ENCODE measurements at regions not wholly inside any gene's neighbourhood (a gene's known extent, or its start where the extent isn't known, plus 50 kb on each side); places are given as distances from the start of the nearest gene placed in this dataset.
"Not testable (repeated sequence)": the region's sequence is repeated elsewhere in the genome, so short reads cannot be mapped to it uniquely, and the experiment has no call there.

DNA sequence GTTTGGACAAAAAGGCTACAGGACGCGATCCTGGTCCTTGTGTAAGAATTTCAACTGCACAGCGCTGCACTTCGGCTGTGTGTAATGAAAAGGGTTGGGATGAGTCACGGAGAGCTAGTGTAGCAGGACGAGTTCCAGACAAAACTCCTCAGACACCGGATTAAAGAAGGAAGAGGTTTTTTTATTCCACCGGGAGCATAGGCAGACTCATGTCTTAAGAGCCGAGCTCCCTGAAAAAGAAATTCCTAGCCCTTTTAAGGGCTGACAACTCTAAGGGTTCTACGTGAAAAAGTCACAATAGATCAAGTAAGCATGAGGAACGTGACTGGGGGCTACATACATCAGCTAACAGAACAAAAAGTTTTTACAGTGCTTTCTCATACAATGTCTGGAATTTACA lies 54.8 kb upstream of the FAM90A1 start:
- not testable (repeated sequence) for DNase-seq

DNA sequence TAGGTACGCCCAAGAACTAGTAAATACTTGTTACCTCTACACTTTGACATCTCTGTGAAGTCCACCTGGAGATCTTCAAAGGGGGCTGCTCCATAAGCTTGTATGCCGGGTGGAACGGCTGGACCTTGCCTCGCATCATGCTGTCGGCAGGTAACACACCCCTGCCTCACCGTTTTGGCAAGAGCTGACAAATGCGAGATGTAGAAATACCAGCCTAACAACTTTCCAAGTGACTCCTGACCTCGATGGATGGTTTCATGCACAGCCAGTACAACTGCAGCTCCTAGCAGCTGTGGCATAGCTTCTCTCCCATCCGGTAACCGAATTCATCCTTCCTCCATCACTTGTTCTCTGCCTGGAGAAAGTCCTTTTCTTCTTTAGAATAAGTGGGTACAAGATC lies 58.3 kb upstream of the FAM90A1 start:
- DNase-seq, result not testable (repeated sequence)

DNA sequence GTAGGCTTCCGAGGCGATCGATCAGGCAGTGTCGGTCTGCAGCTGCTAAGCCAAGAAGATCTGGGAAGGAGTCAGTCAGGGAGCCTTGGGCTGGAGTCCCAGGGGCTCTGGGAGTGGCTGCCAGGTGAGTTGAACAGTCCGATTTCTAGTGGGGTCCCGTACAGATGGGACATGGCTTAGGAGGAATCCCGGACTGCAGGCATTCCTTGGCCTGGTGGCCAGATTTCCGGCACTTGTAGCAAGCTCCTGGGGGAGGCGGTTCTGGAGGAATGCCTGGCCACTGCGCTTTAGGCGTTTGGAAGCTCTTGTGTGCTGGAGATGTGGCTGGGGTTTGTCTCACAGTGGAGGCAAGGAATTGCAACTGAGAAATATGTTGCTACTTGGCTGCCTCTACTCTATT lies 64.3 kb upstream of the FAM90A1 start:
- not testable (repeated sequence) for DNase-seq

DNA sequence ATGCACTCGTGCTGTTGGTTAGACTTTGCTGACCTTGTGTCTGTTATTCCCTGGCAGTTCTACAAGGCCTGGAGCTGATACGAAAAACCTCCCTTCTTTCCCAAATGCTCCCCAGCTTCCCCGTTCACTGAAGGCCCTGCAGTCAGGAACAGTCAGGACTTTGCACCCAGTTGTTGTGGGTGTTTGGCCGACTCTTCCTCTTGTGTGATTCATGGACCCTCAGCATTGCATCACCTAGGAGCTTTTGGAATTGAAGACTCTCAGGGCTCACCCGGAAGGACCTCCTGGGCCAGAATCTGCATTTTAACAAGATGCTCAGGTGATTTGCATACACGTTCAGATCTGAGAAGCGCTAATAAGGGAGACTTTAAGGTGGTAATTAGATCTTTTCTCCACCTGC lies 67.2 kb upstream of the FAM90A1 start:
- DNase-seq, result not testable (repeated sequence)

DNA sequence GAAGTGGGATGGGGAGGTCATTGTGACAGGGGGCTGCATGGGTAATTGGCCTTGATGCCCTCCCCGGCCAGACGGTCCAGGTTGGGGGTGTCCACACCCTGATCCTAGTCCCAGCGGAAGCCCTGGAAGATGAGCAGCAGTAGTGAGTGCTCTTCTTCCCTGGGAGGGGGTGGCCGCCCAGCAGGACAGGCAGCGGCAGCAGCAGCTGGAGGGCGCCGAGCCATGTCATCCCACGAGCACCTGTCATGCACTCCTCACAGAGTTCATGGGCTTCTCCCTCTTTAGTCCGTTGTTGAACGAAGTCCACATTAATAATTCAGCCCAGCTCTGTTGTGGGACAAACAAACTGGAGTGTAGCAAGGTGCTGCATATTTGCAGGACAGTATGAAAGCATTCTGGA lies 81.2 kb upstream of the FAM90A1 start:
- DNase-seq, result not testable (repeated sequence)

DNA sequence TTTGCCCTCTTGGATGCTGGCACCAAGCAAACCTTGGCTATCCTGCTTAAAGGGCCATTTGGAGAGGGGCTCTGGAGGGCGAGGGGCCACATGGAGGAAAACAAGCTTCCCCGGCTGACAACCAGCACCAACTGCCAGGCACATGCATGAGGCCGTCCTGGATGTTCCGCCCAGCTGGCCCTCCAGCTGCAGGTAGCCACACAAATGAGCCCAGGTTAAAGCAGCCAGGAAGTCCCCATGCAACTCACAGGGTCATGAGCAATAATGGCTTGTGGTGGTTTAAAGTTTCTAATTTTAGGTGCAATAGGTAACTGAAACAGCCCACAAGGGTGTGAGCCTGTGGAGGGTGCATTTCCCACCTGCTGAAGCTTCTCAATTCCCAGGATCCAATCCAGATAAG lies 88.6 kb upstream of the FAM90A1 start:
- not testable (repeated sequence) for DNase-seq

DNA sequence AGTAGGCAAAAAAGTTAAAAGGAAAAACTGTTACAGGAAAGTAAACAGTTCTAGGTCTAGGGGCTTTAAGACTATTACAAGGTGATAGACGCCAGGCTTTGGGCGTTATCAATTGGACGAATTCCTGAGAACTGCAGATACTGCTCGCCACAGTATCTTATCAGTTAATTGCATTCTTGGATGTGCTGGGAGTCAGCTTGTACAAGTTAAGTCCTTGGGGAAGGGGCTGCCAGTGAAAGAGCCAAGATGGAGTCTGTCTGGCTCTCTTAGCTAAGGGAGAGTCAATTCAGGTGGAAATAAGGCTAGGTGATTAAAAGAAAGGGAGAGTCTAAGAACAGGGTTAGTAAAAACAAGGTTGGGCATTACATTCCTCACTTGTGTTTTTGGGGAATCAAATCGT lies 90.3 kb upstream of the FAM90A1 start:
- DNase-seq, result not testable (repeated sequence)

DNA sequence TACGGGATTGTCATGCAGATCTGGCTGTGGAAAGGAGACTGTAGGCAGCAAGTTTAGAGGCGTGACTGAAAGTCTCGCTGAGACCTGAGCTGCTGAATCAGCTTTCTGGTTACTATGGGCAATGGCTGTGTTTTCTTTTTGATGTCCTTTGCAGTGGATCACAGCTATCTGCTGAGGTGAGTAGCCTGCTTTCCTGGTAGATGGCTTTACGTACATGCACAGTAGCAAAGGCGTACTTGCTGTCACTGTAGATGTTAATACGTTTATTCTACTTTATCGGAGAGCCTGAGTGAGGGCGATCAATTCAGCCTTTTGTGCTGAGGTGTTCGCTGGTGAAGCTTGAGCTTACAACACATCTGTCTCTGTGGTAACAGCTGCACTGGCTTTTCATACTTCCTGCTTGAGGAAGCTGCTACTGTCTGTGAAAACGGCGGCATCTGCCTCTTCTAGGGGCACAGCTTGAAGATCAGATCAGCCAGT lies 92.9 kb upstream of the FAM90A1 start:
- DNase-seq, result not testable (repeated sequence)

DNA sequence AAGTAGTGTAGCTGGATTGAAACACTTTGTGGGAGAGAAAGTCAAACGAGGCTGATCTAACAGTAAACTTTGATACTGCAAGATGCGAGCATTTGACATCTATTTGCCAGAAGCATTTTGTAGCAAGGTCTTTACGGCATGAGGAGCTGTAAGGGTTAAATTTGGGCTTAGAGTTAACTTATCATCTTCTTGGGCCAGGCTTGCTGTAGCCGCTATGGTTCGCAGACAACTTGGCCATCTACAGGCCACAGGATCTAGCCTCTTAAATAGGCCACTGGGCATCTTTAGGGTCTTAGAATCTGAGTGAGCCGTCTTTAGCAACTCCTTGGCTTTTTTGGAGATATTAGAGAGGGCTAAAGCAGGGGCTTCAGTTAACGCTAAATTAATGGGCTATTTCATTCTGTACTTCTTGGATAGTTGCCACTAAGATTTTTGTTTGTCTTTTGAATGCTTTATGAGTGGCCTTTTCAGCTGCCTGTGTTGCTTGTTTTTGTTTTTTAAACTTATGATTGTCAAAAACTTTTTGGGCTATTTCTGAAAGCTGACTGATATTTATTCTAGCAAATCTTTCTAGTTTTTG lies 93.5 kb upstream of the FAM90A1 start:
- not testable (repeated sequence) for DNase-seq

DNA sequence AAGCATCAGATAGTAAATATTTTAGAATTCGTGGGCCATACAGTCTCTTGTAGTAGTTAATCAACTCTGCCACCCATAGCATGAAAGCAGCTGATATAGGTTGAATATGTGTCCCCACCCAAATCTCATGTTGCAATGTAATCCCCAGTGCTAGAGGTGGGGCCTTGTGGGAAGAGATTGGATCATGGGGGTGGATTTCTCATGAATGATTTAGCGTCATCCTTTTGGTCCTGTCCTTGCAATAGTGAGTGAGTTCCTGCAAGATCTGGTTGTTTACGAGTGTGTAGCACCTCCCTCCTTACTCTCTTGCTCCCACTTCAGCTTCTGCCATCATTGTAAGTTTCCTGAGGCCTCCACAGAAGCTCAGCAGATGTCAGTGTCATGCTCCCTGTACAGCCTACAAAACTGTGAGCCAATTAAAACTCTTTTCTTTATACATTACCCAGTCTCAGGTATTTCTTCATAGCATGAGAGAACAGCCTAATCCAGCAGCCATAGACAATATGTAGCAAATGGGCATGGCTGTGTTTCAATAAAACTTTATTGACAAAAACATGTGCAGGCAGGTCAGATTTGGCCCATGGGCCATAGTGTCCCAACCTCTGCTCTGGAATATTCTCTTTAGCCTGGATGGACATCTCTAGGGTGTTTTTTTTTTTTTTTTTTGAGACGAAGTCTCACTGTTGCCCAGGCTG lies 97.9 kb upstream of the FAM90A1 start:
- not testable (repeated sequence) for DNase-seq

DNA sequence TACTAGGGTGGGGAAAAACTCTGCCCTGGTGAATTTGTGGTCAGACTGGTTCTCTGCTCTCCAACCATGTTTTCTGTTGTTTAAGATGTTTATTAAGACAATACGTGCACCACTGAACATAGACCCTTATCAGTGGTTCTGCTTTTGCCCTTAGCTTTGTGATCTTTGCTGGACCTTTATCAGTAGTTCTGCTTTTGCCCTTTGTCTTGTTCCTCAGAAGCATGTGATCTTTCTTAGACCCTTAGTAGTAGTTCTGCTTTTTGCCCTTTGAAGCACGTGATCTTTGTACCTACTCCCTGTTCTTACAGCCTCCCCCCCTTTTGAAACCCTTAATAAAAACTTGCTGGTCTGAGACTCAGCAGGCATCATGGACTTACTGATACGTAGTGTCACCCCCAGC lies 101.4 kb upstream of the FAM90A1 start:
- not testable (repeated sequence) for DNase-seq

DNA sequence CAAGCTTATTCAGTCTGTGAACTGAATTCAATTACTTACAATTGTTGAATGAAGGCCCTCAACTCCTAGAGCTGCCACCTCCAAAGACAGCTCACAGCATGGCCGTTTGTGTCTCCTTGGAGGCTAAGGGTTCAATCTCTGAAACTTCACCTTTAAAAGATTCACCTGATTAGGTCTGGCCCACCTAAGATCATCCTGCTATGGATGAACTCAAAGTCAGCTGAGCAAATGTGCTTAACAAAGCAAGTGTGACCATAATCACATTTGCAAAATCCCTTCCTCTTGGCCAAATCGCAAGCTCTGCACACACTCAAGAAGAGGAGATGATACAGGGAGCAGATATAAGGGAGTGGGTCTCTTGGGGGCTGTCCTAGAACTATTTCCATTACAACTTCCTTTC lies 105.0 kb upstream of the FAM90A1 start:
- not testable (repeated sequence) for DNase-seq

DNA sequence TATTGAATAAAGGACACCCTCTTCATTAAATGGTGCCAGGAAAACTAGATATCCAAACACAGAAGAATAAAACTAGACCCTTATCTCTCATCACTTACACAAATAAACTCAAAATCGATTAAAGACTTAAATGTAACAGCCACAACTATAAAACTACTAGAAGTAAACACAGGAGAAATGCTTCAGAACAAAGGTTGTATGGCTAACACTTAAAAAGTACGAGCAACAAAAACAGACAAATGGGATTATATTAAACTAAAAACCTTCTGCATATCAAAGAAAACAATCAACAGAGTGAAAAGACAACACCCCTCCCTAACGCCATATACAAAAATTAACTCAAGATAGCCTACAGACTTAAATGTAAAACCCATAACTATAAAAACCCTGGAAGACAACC lies 104.7 kb upstream of the CLEC6A start:
- DNase-seq, result not testable (repeated sequence)

DNA sequence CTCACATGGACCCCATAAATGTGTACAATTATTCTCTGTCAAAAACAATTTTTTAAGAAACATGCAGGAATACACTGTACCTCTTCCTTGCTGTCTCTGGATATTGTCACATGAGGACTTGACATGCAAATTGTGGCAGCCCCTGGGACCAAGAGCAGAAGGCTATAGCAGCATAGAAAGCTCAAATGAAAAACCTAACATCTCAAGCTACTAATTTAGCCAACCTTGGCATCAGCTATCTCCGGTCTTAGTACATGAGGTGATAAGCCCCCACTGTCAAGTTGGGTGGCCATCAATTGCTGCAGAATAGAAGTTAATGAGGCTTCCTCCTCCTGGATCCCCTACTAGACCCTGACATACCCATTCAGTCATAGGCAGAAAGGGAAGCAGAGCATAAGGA lies 101.0 kb upstream of the CLEC6A start:
- DNase-seq, result not testable (repeated sequence)

DNA sequence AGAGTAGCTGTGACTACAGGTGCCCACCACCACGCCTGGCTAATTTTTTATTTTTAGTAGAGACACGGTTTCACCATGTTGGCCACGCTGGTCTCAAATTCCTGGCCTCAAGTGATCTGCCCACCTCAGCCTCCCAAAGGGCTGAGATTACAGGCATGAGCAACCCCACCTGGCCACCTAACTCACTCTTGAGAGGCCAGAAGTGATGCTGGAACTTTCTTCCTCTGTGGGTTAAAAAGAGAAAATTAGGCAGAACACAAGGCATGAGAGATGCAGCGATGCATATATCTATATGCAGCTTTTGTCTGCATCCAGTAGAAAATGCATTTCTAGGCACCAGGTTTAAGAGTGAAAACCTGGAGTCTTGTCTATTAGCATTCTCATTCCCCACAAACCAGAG lies 100.2 kb upstream of the CLEC6A start:
- DNase-seq, result not testable (repeated sequence)

DNA sequence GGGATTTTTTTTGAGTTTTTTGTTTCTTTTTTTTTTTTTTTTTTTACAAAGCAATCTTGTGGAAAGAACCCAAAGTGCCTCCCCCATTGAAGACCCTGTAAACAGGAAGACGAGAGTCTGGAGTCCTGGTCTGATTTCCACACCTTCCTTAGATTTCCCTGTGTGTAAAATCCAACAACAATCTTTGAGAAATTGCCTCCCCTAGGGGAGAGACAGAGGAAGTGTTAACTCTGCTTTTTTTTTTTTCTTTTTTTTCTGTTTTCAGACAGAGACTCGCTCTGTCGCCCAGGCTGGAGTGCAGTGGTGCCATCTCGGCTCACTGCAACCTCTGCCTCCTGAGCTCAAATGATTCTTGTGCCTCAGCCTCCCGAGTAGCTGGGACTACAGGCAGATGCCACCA lies 82.0 kb upstream of the CLEC6A start:
- DNase-seq, result not testable (repeated sequence)

DNA sequence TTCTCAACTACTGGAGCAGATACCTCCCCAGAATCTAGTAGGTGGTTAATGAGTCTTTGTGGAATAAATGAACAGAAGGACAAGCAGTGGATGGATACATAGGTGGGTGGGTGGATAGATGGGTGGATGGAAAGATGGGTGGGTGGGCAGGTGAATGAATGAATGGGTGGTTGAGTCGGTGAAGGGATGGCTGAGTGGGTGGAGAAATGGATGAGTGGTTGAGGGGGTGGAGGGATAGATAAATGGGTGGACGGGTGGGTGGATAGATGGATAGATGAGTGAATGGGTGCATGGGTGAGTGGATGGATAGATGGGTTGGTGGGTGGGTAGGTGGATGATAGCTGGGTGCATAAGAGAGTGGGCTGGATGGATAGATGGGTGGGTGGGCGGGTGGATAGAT lies 80.6 kb upstream of the CLEC6A start:
- not testable (repeated sequence) for DNase-seq

DNA sequence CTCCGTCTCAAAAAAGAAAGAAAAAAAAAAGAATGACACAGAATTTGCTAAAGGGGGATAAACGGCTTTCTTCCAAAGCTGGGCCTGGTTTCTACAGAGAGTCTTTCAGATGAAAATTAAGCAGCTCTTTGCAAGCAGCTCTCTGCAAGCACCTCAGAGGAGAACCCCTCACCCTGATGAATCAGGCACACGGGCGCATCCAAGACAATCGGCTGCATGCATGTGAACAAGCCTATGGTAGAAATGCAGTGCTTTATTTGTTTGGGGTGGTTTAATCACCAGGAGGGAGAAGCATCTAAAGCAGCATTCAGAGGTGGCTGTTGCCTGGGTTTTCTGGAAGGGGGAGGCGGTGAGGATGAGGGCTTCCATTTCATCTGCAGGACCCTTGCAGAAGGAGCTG lies 78.0 kb upstream of the CLEC6A start:
- DNase-seq, result not testable (repeated sequence)

DNA sequence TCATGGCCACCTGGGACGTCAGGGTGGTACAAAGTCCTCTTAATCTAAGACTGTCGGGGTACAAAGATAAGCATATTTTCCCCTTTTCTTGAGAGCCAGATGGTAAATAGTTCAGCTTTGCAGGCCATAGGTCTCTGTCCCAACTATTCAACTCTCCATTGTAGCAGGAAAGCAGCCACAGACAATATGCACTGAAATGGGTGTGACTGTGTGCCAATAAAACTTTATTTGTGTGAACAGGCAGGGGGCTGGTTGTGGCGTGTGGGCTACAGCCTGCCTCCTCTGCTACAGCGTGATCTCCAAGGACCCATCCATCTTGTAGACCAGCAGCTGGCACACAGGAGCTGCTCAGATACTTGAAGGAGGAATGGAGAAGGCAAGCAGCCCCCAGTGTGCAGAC lies 73.2 kb upstream of the CLEC6A start:
- not testable (repeated sequence) for DNase-seq

DNA sequence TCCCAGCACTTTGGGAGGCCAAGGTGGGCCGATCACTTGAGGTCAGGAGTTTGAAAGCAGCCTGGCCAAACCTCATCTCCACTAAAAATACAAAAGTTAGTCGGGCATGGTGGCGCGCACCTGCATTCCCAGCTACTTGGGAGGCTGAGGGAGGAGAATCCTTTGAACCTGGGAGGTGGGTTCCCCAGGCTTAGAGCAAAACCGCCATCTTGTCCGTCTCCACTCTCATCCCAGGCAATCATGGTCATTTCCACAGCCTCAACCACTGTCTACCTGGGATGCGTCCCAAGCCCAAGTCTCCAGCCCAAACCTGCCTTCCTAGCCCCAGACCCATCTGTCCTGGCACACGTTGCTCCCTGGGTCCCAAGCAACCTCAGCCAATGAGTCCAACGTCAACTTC lies 71.1 kb upstream of the CLEC6A start:
- DNase-seq, result not testable (repeated sequence)

DNA sequence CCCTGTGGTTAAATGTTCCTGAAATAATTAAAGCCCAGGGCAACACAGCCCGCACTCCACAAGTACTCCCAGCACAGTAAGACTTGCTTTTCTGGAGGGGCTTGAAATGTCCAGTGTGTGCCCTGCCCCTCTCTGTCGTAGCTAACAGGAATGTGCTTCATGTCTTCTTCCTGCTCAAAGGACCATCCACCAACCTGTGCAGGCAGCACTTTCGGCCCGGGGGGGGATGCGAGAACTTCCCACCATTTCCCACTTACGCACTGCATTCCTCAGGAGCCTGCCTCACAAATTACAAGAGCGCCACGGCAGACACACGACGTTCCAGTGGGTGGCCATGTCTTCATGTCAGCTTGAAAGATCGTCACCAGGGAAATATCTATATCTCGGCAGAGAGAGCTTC lies 70.3 kb upstream of the CLEC6A start:
- not testable (repeated sequence) for DNase-seq

DNA sequence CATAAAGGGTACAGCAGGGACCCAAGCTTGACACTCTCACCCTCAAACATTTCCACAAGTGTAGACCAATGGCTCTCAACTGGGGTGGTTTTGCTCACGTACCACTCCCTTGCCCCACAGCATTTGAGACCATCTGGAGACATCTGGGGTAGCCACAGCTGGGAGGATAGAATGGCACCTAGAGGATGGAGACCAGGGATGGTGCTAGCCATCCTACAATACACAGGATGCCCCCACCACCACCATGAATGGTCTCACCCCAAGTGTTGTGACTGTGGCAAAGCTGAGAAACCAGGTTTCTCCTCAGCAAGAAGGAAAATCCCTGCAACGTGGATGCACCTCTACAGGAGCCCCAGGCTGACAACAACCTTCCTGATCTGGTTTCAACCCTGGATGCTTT lies 69.1 kb upstream of the CLEC6A start:
- DNase-seq, result not testable (repeated sequence)

DNA sequence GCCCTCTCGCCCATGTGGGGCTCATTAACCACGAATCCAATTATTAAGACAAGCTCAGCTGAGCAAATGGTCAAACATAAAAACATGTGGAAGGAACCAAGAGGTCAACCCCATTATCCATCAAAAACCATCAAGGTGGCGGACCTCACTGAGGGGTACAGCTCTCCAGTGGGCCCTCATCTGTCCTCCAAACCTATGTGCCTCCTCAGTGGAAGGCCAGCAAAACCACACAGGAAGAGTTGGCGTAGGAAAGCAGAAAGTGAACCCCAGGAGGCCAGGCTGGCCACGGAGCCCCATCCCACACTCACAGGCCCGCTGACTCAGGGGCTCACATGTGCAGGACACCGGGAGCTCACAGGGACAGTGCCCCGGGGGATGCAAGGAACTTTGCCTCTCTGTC lies 66.5 kb upstream of the CLEC6A start:
- DNase-seq, result not testable (repeated sequence)

DNA sequence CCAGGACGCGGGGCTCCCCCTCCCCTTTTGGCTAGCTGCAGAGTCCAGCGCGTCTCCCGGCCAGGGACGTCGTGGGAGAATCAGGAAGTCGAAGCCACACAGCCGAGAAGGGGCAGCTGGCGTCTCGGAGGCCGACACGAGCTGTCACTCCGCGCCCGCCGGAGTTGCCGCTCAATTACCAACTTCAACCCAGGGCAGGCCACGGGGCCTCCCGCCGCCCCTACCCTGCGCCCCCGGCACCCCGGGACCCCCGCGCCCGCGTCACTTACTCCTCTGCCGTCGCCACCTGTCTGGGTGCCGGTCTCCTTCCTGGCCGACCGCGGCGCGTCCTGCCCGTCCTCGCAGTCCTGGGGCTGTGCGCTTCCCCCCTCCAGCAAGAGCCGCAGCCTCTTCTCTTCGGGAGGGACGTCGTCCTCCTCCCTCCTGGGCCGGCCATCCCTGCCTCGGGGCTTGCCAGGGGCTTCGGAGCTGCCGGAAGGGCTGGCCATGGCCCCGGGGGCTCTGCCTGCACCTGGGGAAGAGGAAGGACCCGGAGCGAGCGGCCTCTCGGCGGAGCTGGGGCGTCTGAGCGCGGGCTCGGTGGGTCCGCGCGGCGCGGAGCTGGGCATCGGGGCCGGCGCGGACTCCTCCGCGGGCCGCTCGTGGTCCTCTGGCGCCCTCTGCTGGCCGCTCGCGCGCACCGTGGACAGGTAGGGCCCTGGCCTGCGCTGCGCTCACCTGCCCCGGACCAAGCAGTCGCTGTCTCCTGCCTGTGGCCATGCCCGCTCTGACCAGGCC lies 65.6 kb upstream of the CLEC6A start:
- peak; percentile 35 for DNase-seq

Data from NCI-H69 (cell line).